Hepatocyte (in vitro differentiated cells): ENCODE measurements at regions not wholly inside any gene's neighbourhood (a gene's known extent, or its start where the extent isn't known, plus 50 kb on each side); places are given as distances from the start of the nearest gene placed in this dataset.

ENCODE experiments used
- CTCF ChIP-seq: fragments of 200-600 bp; sonication (generic); IDR thresholded peaks from 2 replicates; pipeline ENCODE4 v1.5.1; 2016; ENCODE audit warnings: antibody characterized with exemption, mild to moderate bottlenecking; ENCODE audit not compliant: poor library complexity
- EZH2phosphoT487 ChIP-seq: fragments of 200-600 bp; sonication (generic); IDR thresholded peaks from one replicate; pipeline ENCODE4 v1.6.1; 2018; ENCODE audit warnings: antibody characterized with exemption, mild to moderate bottlenecking, low read depth, moderate library complexity; ENCODE audit not compliant: unreplicated experiment, severe bottlenecking

- TF ChIP-seq CTCF = no peak
- no peak for TF ChIP-seq EZH2phosphoT487
These were observed 127.8 kb upstream of the SYT4 start for GRCh38 chr18:43405097-43405496.
